HCT116 (cell line): ENCODE measurements at regions not wholly inside any gene's neighbourhood (a gene's known extent, or its start where the extent isn't known, plus 50 kb on each side); places are given as distances from the start of the nearest gene placed in this dataset.

Experiments used
- ATAC-seq: fragments of 200-7000 bp; cut with Tn5 transposase; 2 replicates; pipeline ENCODE4 v1.9.1; 2020; ENCODE audit warnings: mild to moderate bottlenecking, moderate library complexity
- BruUV-seq: library from RNA; stranded (reverse); fragments of 400-500 nt; replicated peaks from 2 replicates; lab custom pipeline; 2021; lab: Mats Ljungman, UMichigan
- CTCF ChIA-PET: fragments of 300-600 bp; sonication (Branson Sonifier 250); formaldehyde crosslinking; loops from one replicate; lab custom pipeline; 2021; ENCODE audit warnings: antibody characterized with exemption; lab: Charles Lee
- POLR2A ChIA-PET: fragments of 300-600, 350-600 bp; sonication (Branson Sonifier 250); formaldehyde crosslinking; loops from one replicate; lab custom pipeline; 2021; ENCODE audit warnings: antibody characterized with exemption; lab: Charles Lee
- RAD21 ChIA-PET, 2 experiments: fragments of 300-600 bp; sonication (Branson Sonifier 250); formaldehyde crosslinking; loops; one replicate each; lab custom pipeline; 2023; ENCODE audit warnings: low total read pairs in 2 of 2; ENCODE audit not compliant: uncharacterized antibody in 2 of 2, unreplicated experiment in 2 of 2, low non-redundant PET in 1 of 2; lab: Charles Lee
- DNase-seq: peaks from one replicate; pipeline ENCODE4 v3.0.0-alpha.2; 2010; ENCODE audit warnings: low read depth, low spot score
- H2AFZ ChIP-seq: fragments of 200-600 bp; shearing (Covaris generic), sonication (generic); 2 replicates; pipeline ENCODE4 v1.6.1; 2017; ENCODE audit warnings: low read depth, mixed run types, mixed read lengths, antibody characterized with exemption, low read length; ENCODE audit not compliant: poor library complexity, severe bottlenecking
- H3K27ac ChIP-seq: 2 replicates; pipeline ENCODE4 v1.5.1; 2012; ENCODE audit warnings: low read depth, low read length
- H3K27me3 ChIP-seq: fragments of 200-600 bp; sonication (generic); 2 replicates; pipeline ENCODE4 v1.6.1; 2016; ENCODE audit warnings: mixed run types, low read length, mixed read lengths; ENCODE audit not compliant: insufficient read depth
- H3K36me3 ChIP-seq, 2 experiments: fragments of 200-500 bp in 1 of 2; fragments of 200-600 bp in 1 of 2; sonication (Bioruptor generic) in 1 of 2; sonication (generic) in 1 of 2; 2 replicates each; pipeline versions ENCODE4 v1.5.1 to v1.6.1; 2014 to 2016; ENCODE audit warnings: low read length in 2 of 2, inconsistent platforms in 1 of 2, mixed read lengths in 1 of 2, mixed run types in 1 of 2; ENCODE audit not compliant: insufficient read depth in 2 of 2, control insufficient read depth in 1 of 2
- H3K4me1 ChIP-seq, 2 experiments: fragments of 200-600 bp in 1 of 2; sonication (generic) in 1 of 2; 2 replicates each; pipeline versions ENCODE4 v1.5.1 to v1.6.1; 2012 to 2017; ENCODE audit warnings: low read length in 2 of 2, inconsistent platforms in 1 of 2, mild to moderate bottlenecking in 1 of 2, mixed read lengths in 1 of 2, mixed run types in 1 of 2, moderate library complexity in 1 of 2; ENCODE audit not compliant: insufficient read depth in 2 of 2, control insufficient read depth in 1 of 2
- H3K4me2 ChIP-seq: fragments of 200-600 bp; sonication (generic); 2 replicates; pipeline ENCODE4 v1.6.1; 2017; ENCODE audit warnings: mixed run types, low read length, mixed read lengths
- H3K4me3 ChIP-seq, 2 experiments: fragments of 200-600 bp in 1 of 2; sonication (generic) in 1 of 2; replicated peaks in 1 of 2; 2 replicates each; pipeline ENCODE4 v1.5.1; 2011 to 2016; ENCODE audit warnings: low read length in 2 of 2, control low read depth in 1 of 2, low read depth in 1 of 2, mild to moderate bottlenecking in 1 of 2, mixed read lengths in 1 of 2, mixed run types in 1 of 2
- H3K79me2 ChIP-seq: fragments of 200-600 bp; sonication (generic); 2 replicates; pipeline ENCODE4 v1.6.1; 2017; ENCODE audit warnings: mild to moderate bottlenecking, mixed run types, low read length, moderate library complexity, mixed read lengths; ENCODE audit not compliant: insufficient read depth
- H3K9ac ChIP-seq: fragments of 200-600 bp; sonication (generic); 2 replicates; pipeline ENCODE4 v1.6.1; 2016; ENCODE audit warnings: low read length, mixed read lengths
- H3K9me2 ChIP-seq: fragments of 200-600 bp; sonication (generic), shearing (Covaris generic); 2 replicates; pipeline ENCODE4 v1.6.1; 2017; ENCODE audit warnings: mixed run types, mild to moderate bottlenecking, moderate library complexity; ENCODE audit not compliant: insufficient read depth
- H3K9me3 ChIP-seq, 2 experiments: fragments of 200-500 bp in 1 of 2; fragments of 200-600 bp in 1 of 2; sonication (Bioruptor generic) in 1 of 2; sonication (generic) in 1 of 2; 2 replicates each; pipeline ENCODE4 v1.6.1; 2014 to 2017; ENCODE audit warnings: low read length in 2 of 2, mixed read lengths in 2 of 2, inconsistent platforms in 1 of 2, low read depth in 1 of 2, mild to moderate bottlenecking in 1 of 2, mixed run types in 1 of 2, moderate library complexity in 1 of 2; ENCODE audit not compliant: control insufficient read depth in 1 of 2, insufficient read depth in 1 of 2
- H4K20me1 ChIP-seq: fragments of 200-600 bp; sonication (generic), shearing (Covaris generic); 2 replicates; pipeline ENCODE4 v1.6.1; 2017; ENCODE audit warnings: mixed run types, mild to moderate bottlenecking, moderate library complexity; ENCODE audit not compliant: insufficient read depth
- CTCF ChIP-seq, 3 experiments: fragments of 200-600 bp in 1 of 3; sonication (generic) in 1 of 3; IDR thresholded peaks in 2 of 3; conservative IDR thresholded peaks in 1 of 3; 2 replicates each; pipeline ENCODE4 v1.5.1; 2012 to 2017; ENCODE audit warnings: low read depth in 2 of 3, low read length in 2 of 3, antibody characterized with exemption in 1 of 3, borderline replicate concordance in 1 of 3, control low read depth in 1 of 3, mild to moderate bottlenecking in 1 of 3, mixed read lengths in 1 of 3, mixed run types in 1 of 3, moderate library complexity in 1 of 3; ENCODE audit not compliant: insufficient read depth in 1 of 3
- ELF1 ChIP-seq: IDR thresholded peaks from 2 replicates; pipeline ENCODE4 v1.6.1; 2012; ENCODE audit warnings: low read depth, borderline replicate concordance
- EZH2 ChIP-seq: fragments of 200-600 bp; sonication (generic); IDR thresholded peaks from 2 replicates; pipeline ENCODE4 v1.6.1; 2017; ENCODE audit warnings: antibody characterized with exemption, mixed run types
- EZH2phosphoT487 ChIP-seq: fragments of 200-600 bp; IDR thresholded peaks from 2 replicates; pipeline ENCODE4 v1.6.1; 2018; ENCODE audit warnings: antibody characterized with exemption, borderline replicate concordance
- REST ChIP-seq: IDR thresholded peaks from 2 replicates; pipeline ENCODE4 v1.6.1; 2012; ENCODE audit warnings: low read depth
- SIN3A ChIP-seq: IDR thresholded peaks from 2 replicates; pipeline ENCODE4 v1.6.1; 2012; ENCODE audit warnings: low read depth
- SP1 ChIP-seq: IDR thresholded peaks from 2 replicates; pipeline ENCODE4 v1.6.1; 2012; ENCODE audit warnings: low read depth
- SRF ChIP-seq: IDR thresholded peaks from 2 replicates; pipeline ENCODE4 v1.6.1; 2012; ENCODE audit warnings: low read depth
- TCF7L2 ChIP-seq: IDR thresholded peaks from 2 replicates; pipeline ENCODE4 v1.7.0; 2011; ENCODE audit warnings: borderline replicate concordance, inconsistent platforms; ENCODE audit not compliant: insufficient read depth, insufficient read length; ENCODE audit errors: extremely low read depth
- YY1 ChIP-seq: IDR thresholded peaks from 2 replicates; pipeline ENCODE4 v1.6.1; 2011; ENCODE audit warnings: low read length, low read depth, moderate library complexity, mild to moderate bottlenecking; ENCODE audit not compliant: insufficient replicate concordance; ENCODE audit errors: extremely low read depth
- ZFX ChIP-seq: fragments of 450-650 bp; IDR thresholded peaks from 2 replicates; pipeline ENCODE4 v1.6.1; 2017
- ZNF274 ChIP-seq: fragments of 200-500 bp; sonication (Bioruptor generic); IDR thresholded peaks from 2 replicates; pipeline ENCODE4 v1.6.1; 2014; ENCODE audit warnings: mild to moderate bottlenecking, low read depth, low read length, inconsistent platforms
- intact Hi-C: fragments of 100-400 bp; cut with micrococcal nuclease; formaldehyde crosslinking; loops from 2 replicates; pipeline ENCODE4 v1.10.0; 2022

GRCh38 chr5:175082346-175082745, 358.0 kb downstream of the MSX2 start:
- POLR2A ChIA-PET: no interaction called here
- RAD21 ChIA-PET: no interaction called here
- Histone ChIP-seq H3K9me2 (no peaks in the 10 kb centered on the region), H3K27ac (no peak overlapping the region), H3K4me3 (no peak overlapping the region), H3K4me1 (no peaks in the 10 kb centered on the region), H3K9me3 (no peaks in the 10 kb centered on the region), H3K36me3 (no peaks in the 10 kb centered on the region), H3K27me3 (no peaks in the 10 kb centered on the region), H3K79me2 (no peaks in the 10 kb centered on the region), H3K4me2 (no peak overlapping the region), H3K9ac (no peak overlapping the region), H2AFZ (no peak overlapping the region), H4K20me1 (no peaks in the 10 kb centered on the region)
- ATAC-seq (no peak), DNase-seq (no peak)
- CTCF ChIA-PET: no interaction called here
- TF ChIP-seq SIN3A: no peak
- TF ChIP-seq ZFX: no peak
- TF ChIP-seq EZH2phosphoT487: no peak
- no peak for TF ChIP-seq TCF7L2
- no peak for TF ChIP-seq SRF
- TF ChIP-seq YY1: no peak
- TF ChIP-seq ZNF274: no peak
- no peak for TF ChIP-seq SP1
- no peak for TF ChIP-seq REST
- no peak for TF ChIP-seq CTCF (IDR thresholded peaks at IDR 0.05 in 2 of 3, conservative IDR thresholded peaks at IDR 0.05 in 1 of 3; ENCODE audit: borderline replicate concordance in 1 of 3, insufficient read depth in 1 of 3, low read depth in 2 of 3, low read length in 2 of 3)
- TF ChIP-seq EZH2: no peak
- no peak for TF ChIP-seq ELF1
- no TSS peak for BruUV-seq
- intact Hi-C loops: no loop called here
